ENCODE measurements at regions not wholly inside any gene's neighbourhood (a gene's known extent, or its start where the extent isn't known, plus 50 kb on each side); places are given as distances from the start of the nearest gene placed in this dataset.

DNA sequence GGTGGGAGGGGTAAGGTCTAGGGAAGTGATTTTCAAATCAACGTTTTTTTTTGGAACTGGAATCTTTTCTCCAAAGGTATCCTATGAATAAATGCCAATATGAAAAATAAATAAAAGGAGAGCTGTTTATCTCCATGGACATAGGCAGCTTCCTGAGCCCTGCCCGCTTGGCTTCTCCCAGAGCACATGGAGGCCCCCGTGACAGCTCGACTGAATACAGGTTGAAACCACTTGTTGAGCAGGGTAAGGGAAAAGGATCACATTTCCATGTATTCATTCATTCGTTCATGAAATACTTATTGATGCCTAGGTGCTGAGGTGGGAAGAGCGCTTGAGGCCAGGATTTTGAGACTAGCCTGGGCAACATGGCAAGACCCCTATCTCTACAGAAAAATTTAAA is 64.8 kb downstream of the MARCHF4 start:
- TF ChIP-seq POLR2A (IDR thresholded peaks at IDR 0.05) (no peak), POLR2AphosphoS5 (IDR thresholded peaks at IDR 0.05) (no peak)
- TF ChIP-seq, protein P1, sequence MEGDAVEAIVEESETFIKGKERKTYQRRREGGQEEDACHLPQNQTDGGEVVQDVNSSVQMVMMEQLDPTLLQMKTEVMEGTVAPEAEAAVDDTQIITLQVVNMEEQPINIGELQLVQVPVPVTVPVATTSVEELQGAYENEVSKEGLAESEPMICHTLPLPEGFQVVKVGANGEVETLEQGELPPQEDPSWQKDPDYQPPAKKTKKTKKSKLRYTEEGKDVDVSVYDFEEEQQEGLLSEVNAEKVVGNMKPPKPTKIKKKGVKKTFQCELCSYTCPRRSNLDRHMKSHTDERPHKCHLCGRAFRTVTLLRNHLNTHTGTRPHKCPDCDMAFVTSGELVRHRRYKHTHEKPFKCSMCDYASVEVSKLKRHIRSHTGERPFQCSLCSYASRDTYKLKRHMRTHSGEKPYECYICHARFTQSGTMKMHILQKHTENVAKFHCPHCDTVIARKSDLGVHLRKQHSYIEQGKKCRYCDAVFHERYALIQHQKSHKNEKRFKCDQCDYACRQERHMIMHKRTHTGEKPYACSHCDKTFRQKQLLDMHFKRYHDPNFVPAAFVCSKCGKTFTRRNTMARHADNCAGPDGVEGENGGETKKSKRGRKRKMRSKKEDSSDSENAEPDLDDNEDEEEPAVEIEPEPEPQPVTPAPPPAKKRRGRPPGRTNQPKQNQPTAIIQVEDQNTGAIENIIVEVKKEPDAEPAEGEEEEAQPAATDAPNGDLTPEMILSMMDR (IDR thresholded peaks at IDR 0.05 in 8 of 11, conservative IDR thresholded peaks at IDR 0.05 in 3 of 11), result no peak
- no peak overlapping the region for H3K4me3 ChIP-seq
- H3K36me3 ChIP-seq, result no peaks in the 10 kb centered on the region
- intact Hi-C loops (cut with DNase I; ENCODE audit: low total_unique reads), result no loop called here
- no peaks in the 10 kb centered on the region for H3K9me3 ChIP-seq
- WGBS, 5 donors, result 55 to 71% (median 67%) methylated on average over 6 of the region's 6 CpGs
- no peaks in the 10 kb centered on the region for H3K27me3 ChIP-seq (replicated peaks in 1 of 7)
- peaks cover 0 to 3% (median 0%) of the 10 kb centered on the region in 6 donors for H3K4me1 ChIP-seq
- H3K27ac ChIP-seq, result no peak overlapping the region
- DNase-seq, result no peak

DNA sequence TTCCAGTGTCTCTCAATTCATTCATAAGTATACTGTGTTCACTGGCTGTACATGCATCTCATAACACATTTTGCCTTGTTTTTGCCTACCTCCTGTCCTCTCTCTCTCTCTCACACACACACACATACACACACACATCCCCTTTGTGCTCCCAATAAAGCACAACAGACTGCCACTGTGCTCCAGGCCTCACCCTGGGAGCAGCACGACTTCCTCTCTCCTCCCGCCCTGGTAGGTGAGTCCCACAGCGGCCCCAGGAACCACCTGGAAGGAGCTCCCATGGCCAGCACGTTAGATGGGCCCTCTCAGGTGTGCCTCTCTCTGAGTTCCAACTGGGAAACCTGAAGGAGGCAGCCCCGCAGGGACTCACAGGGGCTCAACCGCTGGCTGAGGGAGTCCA is 65.4 kb downstream of the MARCHF4 start:
- DNase-seq, result no peak
- no peak overlapping the region for H3K27ac ChIP-seq

DNA sequence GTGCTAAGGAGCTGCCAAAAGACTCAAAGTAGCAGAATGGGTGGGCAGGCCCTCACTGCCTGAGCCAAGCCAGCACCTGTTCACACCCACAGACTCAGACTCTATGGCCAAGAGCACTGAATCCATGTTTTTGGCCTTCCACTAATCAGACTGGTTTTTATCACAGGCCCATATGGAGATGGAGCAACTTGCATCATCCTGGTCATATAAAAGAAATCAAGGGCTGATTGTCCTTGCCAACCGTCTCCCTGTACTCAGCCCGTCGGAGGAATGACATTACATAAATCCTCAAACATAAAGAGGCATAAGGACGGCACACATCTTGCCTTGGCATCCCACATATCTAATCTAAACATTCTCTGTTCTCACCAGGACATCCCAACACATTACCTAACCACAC is 66.7 kb downstream of the MARCHF4 start:
- H3K9me3 ChIP-seq, result no peaks in the 10 kb centered on the region
- no peak for DNase-seq
- 88 to 92% (median 90%) methylated on average over 4 of the region's 4 CpGs for WGBS, 5 donors
- H3K4me1 ChIP-seq, result peaks cover 0 to 3% (median 0%) of the 10 kb centered on the region in 6 donors
- H3K27me3 ChIP-seq (replicated peaks in 1 of 7), result peaks cover 0 to 7% (median 0%) of the 10 kb centered on the region in 7 donors
- H3K36me3 ChIP-seq, result no peaks in the 10 kb centered on the region
- TF ChIP-seq, protein P1 (IDR thresholded peaks at IDR 0.05 in 8 of 11, conservative IDR thresholded peaks at IDR 0.05 in 3 of 11), result no peak
- TF ChIP-seq POLR2A (IDR thresholded peaks at IDR 0.05) (no peak), POLR2AphosphoS5 (IDR thresholded peaks at IDR 0.05) (no peak)
- no peak overlapping the region for H3K27ac ChIP-seq
- intact Hi-C loops (cut with DNase I; ENCODE audit: low total_unique reads), result no loop called here
- H3K4me3 ChIP-seq, result no peak overlapping the region

More for the DNA sequence above, 65.4 kb downstream of the MARCHF4 start:
- Histone ChIP-seq H3K9me3 (no peaks in the 10 kb centered on the region), H3K4me1 (peaks cover 0 to 3% (median 0%) of the 10 kb centered on the region in 6 donors), H3K27me3 (replicated peaks in 1 of 7) (no peaks in the 10 kb centered on the region), H3K4me3 (no peak overlapping the region), H3K36me3 (no peaks in the 10 kb centered on the region)
- TF ChIP-seq, protein P1 (IDR thresholded peaks at IDR 0.05 in 8 of 11, conservative IDR thresholded peaks at IDR 0.05 in 3 of 11), result no peak
- TF ChIP-seq POLR2AphosphoS5 (IDR thresholded peaks at IDR 0.05), result no peak
- intact Hi-C loops (cut with DNase I; ENCODE audit: low total_unique reads), result no loop called here
- 28 to 36% (median 34%) methylated on average over 6 of the region's 6 CpGs for WGBS, 5 donors

DNA sequence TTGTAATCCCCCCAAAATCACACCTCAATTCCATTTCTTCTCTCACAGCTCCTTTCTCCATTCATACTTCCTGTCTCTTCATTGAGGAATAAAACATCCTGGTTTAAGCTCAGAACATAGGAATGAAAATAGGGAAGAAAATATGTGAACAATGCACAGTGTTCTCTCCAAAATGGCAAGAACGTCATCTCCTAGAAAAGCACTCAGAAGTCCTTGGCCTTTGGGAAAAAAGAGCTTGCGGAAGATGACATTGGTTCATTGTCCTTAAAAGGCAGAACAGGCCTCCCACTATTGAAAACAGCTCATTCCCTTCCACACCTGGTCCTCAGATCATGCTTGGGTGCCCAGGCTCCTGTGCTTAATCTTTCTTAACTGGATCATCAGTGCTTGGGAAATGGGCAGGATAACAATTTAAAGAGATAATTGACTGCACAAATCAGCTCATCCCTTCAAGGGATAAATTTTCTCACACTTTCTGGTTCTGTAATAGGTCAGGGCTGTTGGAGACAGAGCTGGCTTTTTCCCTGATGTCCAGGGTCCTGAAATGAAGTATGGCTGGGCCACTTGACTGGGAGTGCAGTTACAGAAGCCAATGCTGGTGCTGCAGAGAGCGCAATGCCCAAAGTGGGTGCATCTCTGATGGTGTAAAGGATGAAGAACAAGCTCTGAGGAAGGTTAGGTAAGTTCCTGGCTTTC is 69.2 kb downstream of the MARCHF4 start:
- Histone ChIP-seq H3K36me3 (no peaks in the 10 kb centered on the region), H3K4me1 (peaks cover 0 to 3% (median 0%) of the 10 kb centered on the region in 6 donors), H3K27ac (no peak overlapping the region), H3K27me3 (replicated peaks in 1 of 7) (peaks cover 0 to 7% (median 0%) of the 10 kb centered on the region in 7 donors), H3K9me3 (no peaks in the 10 kb centered on the region), H3K4me3 (no peak overlapping the region)
- intact Hi-C loops (cut with DNase I; ENCODE audit: low total_unique reads), result no loop called here
- DNase-seq, result no peak
- WGBS, 5 donors, result 80 to 87% (median 85%) methylated on average over 3 of the region's 3 CpGs
- TF ChIP-seq, protein P1 (IDR thresholded peaks at IDR 0.05 in 8 of 11, conservative IDR thresholded peaks at IDR 0.05 in 3 of 11), result no peak
- TF ChIP-seq POLR2A (IDR thresholded peaks at IDR 0.05) (no peak), POLR2AphosphoS5 (IDR thresholded peaks at IDR 0.05) (no peak)

All from spleen (tissue), 11 donors.